Astrocyte (in vitro differentiated cells and primary cell): ENCODE measurements at regions not wholly inside any gene's neighbourhood (a gene's known extent, or its start where the extent isn't known, plus 50 kb on each side); places are given as distances from the start of the nearest gene placed in this dataset.

Experiments used
- CTCF ChIP-seq: IDR thresholded peaks from 2 replicates; pipeline ENCODE4 v1.5.1; 2011; ENCODE audit warnings: low read depth, mild to moderate bottlenecking, inconsistent platforms, low read length, moderate library complexity; ENCODE audit not compliant: insufficient read depth
- EZH2 ChIP-seq: IDR thresholded peaks from 2 replicates; pipeline ENCODE4 v1.6.1; 2012; ENCODE audit warnings: mild to moderate bottlenecking, low read length, inconsistent platforms; ENCODE audit not compliant: insufficient read depth

DNA sequence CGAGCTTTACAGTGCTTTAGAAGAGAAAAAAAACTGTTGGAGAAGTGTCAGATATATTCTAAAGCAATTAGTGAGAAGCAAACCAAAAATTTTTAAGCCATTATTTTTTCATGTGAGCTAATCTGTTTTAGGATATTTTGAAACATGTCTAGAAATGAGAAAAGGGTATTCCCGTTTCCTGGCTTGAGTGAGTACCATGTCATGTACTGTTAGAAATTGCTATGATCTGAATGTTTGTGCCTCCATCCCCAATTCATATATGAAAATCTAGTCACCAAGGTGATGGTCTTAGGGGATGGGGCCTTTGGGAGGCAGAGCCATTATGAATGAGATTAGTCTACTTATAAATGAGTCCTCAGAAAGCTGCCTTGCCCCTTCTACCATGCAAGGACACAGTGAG is 493.3 kb upstream of the GCFC2 start:
- no peak for TF ChIP-seq CTCF
- no peak for TF ChIP-seq EZH2
